OCI-LY1 (cell line): ENCODE measurements at regions not wholly inside any gene's neighbourhood (a gene's known extent, or its start where the extent isn't known, plus 50 kb on each side); places are given as distances from the start of the nearest gene placed in this dataset.

ENCODE experiments used
- CTCF ChIP-seq: fragments of 200-600 bp; sonication (generic), shearing (Covaris generic); IDR thresholded peaks from 2 replicates; pipeline ENCODE4 v1.5.1; 2017; ENCODE audit warnings: mild to moderate bottlenecking, antibody characterized with exemption, low read length, moderate library complexity, mixed read lengths
- EZH2 ChIP-seq: fragments of 200-600 bp; sonication (generic), shearing (Covaris generic); IDR thresholded peaks from 2 replicates; pipeline ENCODE4 v1.8.0; 2017; ENCODE audit warnings: borderline replicate concordance, mixed run types, mild to moderate bottlenecking, antibody characterized with exemption, low read length, moderate library complexity, mixed read lengths

GRCh38 chr2:128408349-128409305 lies 90.0 kb upstream of the HS6ST1 start:
- TF ChIP-seq EZH2 (no peak), CTCF (no peak)
